Fibroblast of lung (primary cell): ENCODE measurements at regions not wholly inside any gene's neighbourhood (a gene's known extent, or its start where the extent isn't known, plus 50 kb on each side); places are given as distances from the start of the nearest gene placed in this dataset.

ENCODE experiments used
- DNase-seq, 2 donors: peaks; one replicate each; pipeline versions ENCODE4 v3.0.0 to v3.0.0-alpha.2; 2010; ENCODE audit warnings: low read depth in 2 of 2
- H2AFZ ChIP-seq: 2 replicates; pipeline ENCODE4 v1.5.1; 2012; ENCODE audit warnings: low read length, control low read depth, inconsistent platforms
- H3K27ac ChIP-seq: 2 replicates; pipeline ENCODE4 v1.5.1; 2011; ENCODE audit warnings: low read length, control low read depth; ENCODE audit not compliant: insufficient read depth
- H3K27me3 ChIP-seq: 2 replicates; pipeline ENCODE4 v1.5.1; 2011; ENCODE audit warnings: mild to moderate bottlenecking, low read length; ENCODE audit not compliant: control insufficient read depth, insufficient read depth
- H3K36me3 ChIP-seq: 2 replicates; pipeline ENCODE4 v1.5.1; 2011; ENCODE audit warnings: low read length; ENCODE audit not compliant: control insufficient read depth, insufficient read depth
- H3K4me1 ChIP-seq: 2 replicates; pipeline ENCODE4 v1.5.1; 2011; ENCODE audit warnings: low read length; ENCODE audit not compliant: control insufficient read depth, insufficient read depth; ENCODE audit errors: extremely low read depth
- H3K4me2 ChIP-seq: 2 replicates; pipeline ENCODE4 v1.5.1; 2011; ENCODE audit warnings: low read length, control low read depth; ENCODE audit not compliant: insufficient read depth; ENCODE audit errors: extremely low read depth
- H3K4me3 ChIP-seq, 4 experiments: fragments of 200-600 bp in 1 of 4; sonication (generic) in 1 of 4; replicated peaks in 1 of 4; 2 replicates each; pipeline ENCODE4 v1.5.1; 2011 to 2016; ENCODE audit warnings: low read length in 4 of 4, low read depth in 3 of 4, mild to moderate bottlenecking in 3 of 4, control low read depth in 2 of 4, inconsistent platforms in 1 of 4, mixed read lengths in 1 of 4; ENCODE audit not compliant: insufficient read depth in 1 of 4; ENCODE audit errors: control extremely low read depth in 1 of 4
- H3K79me2 ChIP-seq: 2 replicates; pipeline ENCODE4 v1.5.1; 2012; ENCODE audit warnings: mild to moderate bottlenecking, low read length, inconsistent platforms; ENCODE audit not compliant: control insufficient read depth, insufficient read depth
- H3K9ac ChIP-seq: 2 replicates; pipeline ENCODE4 v1.5.1; 2011; ENCODE audit warnings: mild to moderate bottlenecking, low read length, control low read depth; ENCODE audit not compliant: insufficient read depth
- H3K9me3 ChIP-seq: 2 replicates; pipeline ENCODE4 v1.5.1; 2012; ENCODE audit warnings: low read depth, low read length; ENCODE audit not compliant: control insufficient read depth, insufficient read depth
- H4K20me1 ChIP-seq: 2 replicates; pipeline ENCODE4 v1.5.1; 2011; ENCODE audit warnings: low read length; ENCODE audit not compliant: control insufficient read depth, insufficient read depth; ENCODE audit errors: extremely low read depth
- CTCF ChIP-seq, 2 donors: IDR thresholded peaks in 1 of 2; conservative IDR thresholded peaks in 1 of 2; 1 replicate in 1 of 2; 2 replicates in 1 of 2; pipeline ENCODE4 v1.5.1; 2011 to 2012; ENCODE audit warnings: low read length in 2 of 2, control low read depth in 1 of 2, inconsistent platforms in 1 of 2, low read depth in 1 of 2, mild to moderate bottlenecking in 1 of 2
- EZH2 ChIP-seq: IDR thresholded peaks from 2 replicates; pipeline ENCODE4 v1.5.1; 2012; ENCODE audit warnings: low read length, control low read depth, mild to moderate bottlenecking; ENCODE audit errors: missing control alignments

GRCh38 chr21:18782721-18783120, 379.1 kb upstream of the TMPRSS15 start:
- Histone ChIP-seq H3K27me3 (no peaks in the 10 kb centered on the region), H4K20me1 (no peaks in the 10 kb centered on the region), H3K79me2 (no peaks in the 10 kb centered on the region), H3K9ac (no peak overlapping the region), H3K36me3 (no peaks in the 10 kb centered on the region), H3K4me3 (no peak overlapping the region), H2AFZ (no peak overlapping the region), H3K27ac (no peak overlapping the region), H3K9me3 (no peaks in the 10 kb centered on the region), H3K4me2 (no peak overlapping the region), H3K4me1 (no peaks in the 10 kb centered on the region)
- no peak for DNase-seq
- TF ChIP-seq CTCF (conservative IDR thresholded peaks at IDR 0.05 in 1 of 2, IDR thresholded peaks at IDR 0.05 in 1 of 2; ENCODE audit: low read depth in 1 of 2, low read length in 2 of 2), result no peak
- TF ChIP-seq EZH2, result no peak

- DNase-seq, result peak in 1 of 2 donors; percentile 13
- Histone ChIP-seq H3K79me2 (no peaks in the 10 kb centered on the region), H3K9me3 (no peaks in the 10 kb centered on the region), H3K9ac (no peak overlapping the region), H3K4me1 (no peaks in the 10 kb centered on the region), H3K4me3 (no peak overlapping the region), H3K27ac (no peak overlapping the region), H2AFZ (no peak overlapping the region), H3K27me3 (no peaks in the 10 kb centered on the region), H3K36me3 (no peaks in the 10 kb centered on the region), H4K20me1 (no peaks in the 10 kb centered on the region), H3K4me2 (no peak overlapping the region)
- TF ChIP-seq CTCF (conservative IDR thresholded peaks at IDR 0.05 in 1 of 2, IDR thresholded peaks at IDR 0.05 in 1 of 2; ENCODE audit: low read depth in 1 of 2, low read length in 2 of 2) (no peak), EZH2 (no peak)
Observed at GRCh38 chr21:18801468-18801867, 397.9 kb upstream of the TMPRSS15 start.

GRCh38 chr21:18803624-18804023, 400.0 kb upstream of the TMPRSS15 start:
- Histone ChIP-seq H3K4me2 (no peak overlapping the region), H3K4me1 (no peaks in the 10 kb centered on the region), H3K79me2 (no peaks in the 10 kb centered on the region), H3K27me3 (no peaks in the 10 kb centered on the region), H3K36me3 (no peaks in the 10 kb centered on the region), H2AFZ (no peak overlapping the region), H3K9ac (no peak overlapping the region), H3K9me3 (no peaks in the 10 kb centered on the region), H3K4me3 (no peak overlapping the region), H3K27ac (no peak overlapping the region), H4K20me1 (no peaks in the 10 kb centered on the region)
- DNase-seq, result no peak
- no peak for TF ChIP-seq EZH2
- TF ChIP-seq CTCF (conservative IDR thresholded peaks at IDR 0.05 in 1 of 2, IDR thresholded peaks at IDR 0.05 in 1 of 2; ENCODE audit: low read depth in 1 of 2, low read length in 2 of 2), result no peak
